Activated T-helper 2 cell treated with anti-CD3 and anti-CD28 coated beads, Interferon-gamma antibody, Interleukin-2, Interleukin-4, amounts not matched to agents 10 μg/mL and 5 μg/mL and 100 μg/mL, durations not matched to agents 14 hours and 24 hours and 36 hours (primary cell): ENCODE measurements at regions not wholly inside any gene's neighbourhood (a gene's known extent, or its start where the extent isn't known, plus 50 kb on each side); places are given as distances from the start of the nearest gene placed in this dataset.
"Not testable (repeated sequence)": the region's sequence is repeated elsewhere in the genome, so short reads cannot be mapped to it uniquely, and the experiment has no call there.

Source experiments
- DNase-seq: peaks from one replicate; pipeline ENCODE4 v3.0.0; 2021; ENCODE audit warnings: low spot score
- H3K27ac Mint-ChIP-seq: one replicate; pipeline ENCODE4 v1.8.0; 2021; ENCODE audit warnings: mixed read lengths
- H3K27me3 Mint-ChIP-seq: one replicate; pipeline ENCODE4 v1.8.0; 2021; ENCODE audit warnings: low read depth, mixed read lengths
- H3K36me3 Mint-ChIP-seq: one replicate; pipeline ENCODE4 v1.8.0; 2021; ENCODE audit warnings: low read depth, mixed read lengths
- H3K4me1 Mint-ChIP-seq: one replicate; pipeline ENCODE4 v1.8.0; 2021; ENCODE audit warnings: low read depth, mixed read lengths
- H3K4me3 Mint-ChIP-seq: one replicate; pipeline ENCODE4 v1.8.0; 2021; ENCODE audit warnings: low read depth, mild to moderate bottlenecking, moderate library complexity, mixed read lengths
- H3K9me3 Mint-ChIP-seq: one replicate; pipeline ENCODE4 v1.8.0; 2021; ENCODE audit warnings: mixed read lengths
- intact Hi-C: fragments of 100-400 bp; cut with micrococcal nuclease; formaldehyde crosslinking; loops from one replicate; pipeline ENCODE4 v1.15.1; 2023

DNA sequence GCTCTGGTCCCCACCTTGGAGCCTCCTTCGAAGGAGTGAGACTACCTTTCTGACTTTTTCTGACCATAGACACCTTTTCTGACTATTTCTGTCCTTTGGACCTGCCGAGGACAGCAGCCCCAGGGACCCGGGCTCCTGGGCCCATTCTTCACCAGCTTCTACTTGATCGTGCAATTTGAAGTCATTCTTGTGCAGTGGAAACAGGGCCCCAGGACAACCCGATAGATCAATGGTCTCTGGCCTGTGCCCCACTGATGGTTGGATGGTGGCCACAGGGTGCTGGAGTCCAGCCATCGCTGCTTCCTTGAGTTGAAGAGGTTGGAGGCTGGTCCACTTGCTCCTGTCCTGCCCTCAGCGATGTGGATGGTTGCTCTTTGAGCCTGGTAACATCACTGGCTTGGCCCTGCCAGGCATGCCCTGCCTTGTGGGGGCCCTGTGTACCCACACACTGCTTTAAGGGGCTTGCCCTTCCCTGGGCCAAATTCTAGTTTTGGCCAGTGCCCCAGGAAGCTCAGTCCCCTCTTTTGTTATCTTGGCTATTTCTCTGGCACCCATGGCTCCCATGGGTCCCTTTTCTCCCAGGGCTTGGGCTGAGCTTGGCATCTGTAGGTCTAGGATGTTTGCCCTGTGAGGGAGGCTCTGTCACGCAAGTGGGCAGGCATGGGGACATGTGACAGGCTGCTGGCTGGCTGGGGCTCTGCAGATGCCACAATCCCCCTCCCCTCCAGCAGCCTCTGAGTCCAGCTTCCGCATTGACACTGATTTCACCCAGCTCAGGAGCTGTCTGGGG, 375.6 kb upstream of the NUPR2 start:
- intact Hi-C loops, result no loop called here
- Mint-ChIP-seq H3K4me3 (no peak overlapping the region), H3K27me3 (no peaks in the 10 kb centered on the region), H3K27ac (no peak overlapping the region), H3K9me3 (peaks cover 54% of the 10 kb centered on the region), H3K4me1 (no peaks in the 10 kb centered on the region), H3K36me3 (no peaks in the 10 kb centered on the region)
- no peak for DNase-seq

- Mint-ChIP-seq H3K9me3 (peaks cover 60% of the 10 kb centered on the region), H3K36me3 (no peaks in the 10 kb centered on the region), H3K27me3 (no peaks in the 10 kb centered on the region), H3K4me1 (no peaks in the 10 kb centered on the region), H3K27ac (no peak overlapping the region), H3K4me3 (no peak overlapping the region)
- intact Hi-C loops, result no loop called here
- DNase-seq, result no peak
Observed at GRCh38 chr7:56483861-56484550, 367.8 kb upstream of the NUPR2 start.

- Mint-ChIP-seq H3K4me1 (no peaks in the 10 kb centered on the region), H3K27me3 (no peaks in the 10 kb centered on the region), H3K27ac (no peak overlapping the region), H3K9me3 (peaks cover 59% of the 10 kb centered on the region), H3K4me3 (no peak overlapping the region), H3K36me3 (no peaks in the 10 kb centered on the region)
- DNase-seq, result no peak
- intact Hi-C loops, result no loop called here
Observed at GRCh38 chr7:56483153-56483552, 366.9 kb upstream of the NUPR2 start.

GRCh38 chr7:56479748-56480147, 363.5 kb upstream of the NUPR2 start:
- Mint-ChIP-seq H3K36me3 (peaks cover 3% of the 10 kb centered on the region), H3K27me3 (no peaks in the 10 kb centered on the region), H3K9me3 (peaks cover 51% of the 10 kb centered on the region), H3K27ac (no peak overlapping the region), H3K4me3 (no peak overlapping the region), H3K4me1 (no peaks in the 10 kb centered on the region)
- intact Hi-C loops, result no loop called here
- no peak for DNase-seq

- Mint-ChIP-seq H3K9me3 (peaks cover 52% of the 10 kb centered on the region), H3K36me3 (peaks cover 3% of the 10 kb centered on the region), H3K4me3 (no peak overlapping the region), H3K27ac (no peak overlapping the region), H3K4me1 (no peaks in the 10 kb centered on the region), H3K27me3 (no peaks in the 10 kb centered on the region)
- DNase-seq, result no peak
- intact Hi-C loops, result no loop called here
Observed at GRCh38 chr7:56479136-56479535, 362.9 kb upstream of the NUPR2 start.

GRCh38 chr7:56474271-56474670, 358.1 kb upstream of the NUPR2 start:
- Mint-ChIP-seq H3K27ac (no peak overlapping the region), H3K9me3 (peaks cover 58% of the 10 kb centered on the region), H3K36me3 (peaks cover 3% of the 10 kb centered on the region), H3K27me3 (no peaks in the 10 kb centered on the region), H3K4me1 (no peaks in the 10 kb centered on the region), H3K4me3 (no peak overlapping the region)
- intact Hi-C loops, result no loop called here
- DNase-seq, result no peak

DNA sequence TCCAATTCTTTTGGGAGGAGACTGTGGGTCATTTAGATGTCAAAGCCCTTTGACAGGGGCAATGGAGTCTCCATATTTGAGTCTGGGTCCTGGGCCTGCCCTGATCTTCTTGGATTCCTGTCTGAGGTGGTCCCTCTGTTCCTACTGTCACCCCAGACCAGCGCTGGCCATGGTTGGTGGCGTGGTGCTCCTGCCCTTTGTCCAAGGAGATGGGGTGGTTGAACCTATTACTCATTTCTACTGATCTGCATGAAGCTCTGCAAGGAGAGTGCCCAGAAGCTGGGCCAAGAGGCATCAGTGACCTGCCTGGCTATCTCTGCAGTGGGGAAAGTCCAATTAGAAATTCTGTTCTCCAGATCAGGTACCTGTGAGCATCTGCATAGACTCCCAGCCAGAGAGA, 355.6 kb upstream of the NUPR2 start:
- no peak overlapping the region for H3K27ac Mint-ChIP-seq
- peaks cover 5% of the 10 kb centered on the region for H3K36me3 Mint-ChIP-seq
- no peak overlapping the region for H3K4me3 Mint-ChIP-seq
- DNase-seq, result no peak
- no peaks in the 10 kb centered on the region for H3K4me1 Mint-ChIP-seq
- intact Hi-C loops, result no loop called here
- peaks cover 57% of the 10 kb centered on the region for H3K9me3 Mint-ChIP-seq
- H3K27me3 Mint-ChIP-seq, result no peaks in the 10 kb centered on the region

DNA sequence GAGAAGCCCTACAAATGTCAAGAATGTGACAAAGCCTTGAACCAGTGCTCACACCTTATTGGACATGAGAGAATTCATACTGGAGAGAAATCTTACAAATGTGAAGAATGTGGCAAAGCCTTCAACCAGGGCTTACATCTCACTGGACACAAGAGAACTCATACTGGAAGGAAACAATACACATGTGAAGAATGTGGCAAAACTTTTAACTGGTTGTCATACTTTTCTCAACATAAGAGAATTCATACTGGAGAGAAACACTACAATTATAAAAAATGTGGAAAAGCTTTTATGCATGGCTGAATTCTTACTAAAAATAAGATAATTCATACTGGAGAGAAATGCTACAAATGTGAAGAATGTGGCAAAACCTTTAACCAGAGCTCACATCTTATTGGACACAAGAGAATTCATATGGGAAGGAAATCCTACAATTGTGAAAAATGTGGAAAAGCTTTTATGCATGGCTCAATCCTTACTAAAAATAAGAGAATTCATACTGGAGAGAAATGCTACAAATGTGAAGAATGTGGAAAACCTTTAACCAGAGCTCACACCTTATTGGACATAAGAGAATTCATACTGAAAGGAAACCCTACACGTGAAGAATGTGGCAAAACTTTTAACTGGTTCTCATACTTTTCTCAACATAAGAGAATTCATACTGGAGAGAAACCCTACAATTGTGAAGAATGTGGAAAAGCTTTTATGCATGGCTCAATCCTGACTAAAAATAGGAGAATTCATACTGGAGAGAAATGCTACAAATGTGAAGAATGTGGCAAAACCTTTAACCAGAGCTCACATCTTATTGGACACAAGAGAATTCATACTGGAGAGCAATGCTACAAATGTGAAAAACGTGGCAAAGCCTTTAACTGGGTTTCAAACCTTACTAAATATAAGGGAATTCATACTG, 350.6 kb upstream of the NUPR2 start:
- H3K4me1 Mint-ChIP-seq, H3K4me3 Mint-ChIP-seq, H3K27ac Mint-ChIP-seq, intact Hi-C loops, H3K27me3 Mint-ChIP-seq, DNase-seq: not testable (repeated sequence)
- peaks cover 17% of the 10 kb centered on the region for H3K36me3 Mint-ChIP-seq
- peaks cover 83% of the 10 kb centered on the region for H3K9me3 Mint-ChIP-seq

GRCh38 chr7:56449762-56450161, 333.5 kb upstream of the NUPR2 start:
- Mint-ChIP-seq H3K9me3 (peaks cover 46% of the 10 kb centered on the region), H3K27ac (no peak overlapping the region), H3K4me1 (no peaks in the 10 kb centered on the region)

GRCh38 chr7:56447864-56448693, 331.9 kb upstream of the NUPR2 start:
- H3K36me3 Mint-ChIP-seq, result no peaks in the 10 kb centered on the region
- H3K27me3 Mint-ChIP-seq, result no peaks in the 10 kb centered on the region
- peaks cover 51% of the 10 kb centered on the region for H3K9me3 Mint-ChIP-seq
- intact Hi-C loops, result no loop called here
- H3K27ac Mint-ChIP-seq, result no peak overlapping the region
- no peak for DNase-seq
- H3K4me1 Mint-ChIP-seq, result no peaks in the 10 kb centered on the region
- H3K4me3 Mint-ChIP-seq, result no peak overlapping the region

More at GRCh38 chr7:56449762-56450161, 333.5 kb upstream of the NUPR2 start:
- no peaks in the 10 kb centered on the region for H3K36me3 Mint-ChIP-seq
- H3K27me3 Mint-ChIP-seq, result no peaks in the 10 kb centered on the region
- H3K4me3 Mint-ChIP-seq, result no peak overlapping the region
- DNase-seq, result no peak
- intact Hi-C loops, result no loop called here

- H3K27ac Mint-ChIP-seq, DNase-seq: not testable (repeated sequence)
Observed at GRCh38 chr7:56420528-56420927, 304.3 kb upstream of the NUPR2 start.

DNA sequence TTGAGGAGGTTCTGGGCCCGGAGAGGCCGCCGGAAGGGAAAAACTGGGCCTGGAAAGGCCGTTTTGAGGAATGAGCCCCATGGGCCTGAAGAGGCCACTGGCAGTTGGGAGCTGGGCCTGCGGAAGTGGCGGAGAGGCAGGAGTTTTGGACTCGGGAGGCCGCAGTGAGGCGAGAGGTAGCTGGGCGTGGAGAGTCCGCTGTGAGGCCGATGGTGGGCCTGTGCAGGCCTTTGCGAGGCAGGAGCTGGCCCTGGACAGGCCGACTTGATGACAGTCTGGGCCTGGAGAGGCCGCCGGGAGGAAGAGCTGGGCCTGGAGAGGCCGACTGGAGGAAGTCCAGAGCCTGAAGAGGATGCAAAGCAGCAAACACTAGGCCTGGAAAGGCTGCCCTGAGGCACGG, 259.0 kb upstream of the NUPR2 start:
- no peaks in the 10 kb centered on the region for H3K4me1 Mint-ChIP-seq
- H3K36me3 Mint-ChIP-seq, result no peaks in the 10 kb centered on the region
- no peak overlapping the region for H3K27ac Mint-ChIP-seq
- DNase-seq, result no peak
- no peaks in the 10 kb centered on the region for H3K27me3 Mint-ChIP-seq
- H3K9me3 Mint-ChIP-seq, result no peaks in the 10 kb centered on the region
- H3K4me3 Mint-ChIP-seq, result no peak overlapping the region
- intact Hi-C loops, result no loop called here

More at GRCh38 chr7:56420528-56420927, 304.3 kb upstream of the NUPR2 start:
- H3K36me3 Mint-ChIP-seq, H3K4me3 Mint-ChIP-seq, H3K27me3 Mint-ChIP-seq, intact Hi-C loops, H3K4me1 Mint-ChIP-seq: not testable (repeated sequence)
- H3K9me3 Mint-ChIP-seq, result peaks cover 37% of the 10 kb centered on the region
